ENCODE measurements at regions not wholly inside any gene's neighbourhood (a gene's known extent, or its start where the extent isn't known, plus 50 kb on each side); places are given as distances from the start of the nearest gene placed in this dataset.

- no peak for DNase-seq (ENCODE audit: low spot score)
- no peak for ATAC-seq (ENCODE audit: insufficient number of reproducible peaks, low FRiP score, low read depth)
- Histone ChIP-seq H3K27ac (no peak overlapping the region), H3K27me3 (replicated peaks; ENCODE audit: insufficient read depth) (no peaks in the 10 kb centered on the region), H3K4me1 (ENCODE audit: control insufficient read depth in 1 of 2, low read depth in 2 of 2) (no peaks in the 10 kb centered on the region), H3K36me3 (no peaks in the 10 kb centered on the region), H3K9me3 (no peaks in the 10 kb centered on the region), H3K4me3 (no peak overlapping the region)
- TF ChIP-seq, protein P1, sequence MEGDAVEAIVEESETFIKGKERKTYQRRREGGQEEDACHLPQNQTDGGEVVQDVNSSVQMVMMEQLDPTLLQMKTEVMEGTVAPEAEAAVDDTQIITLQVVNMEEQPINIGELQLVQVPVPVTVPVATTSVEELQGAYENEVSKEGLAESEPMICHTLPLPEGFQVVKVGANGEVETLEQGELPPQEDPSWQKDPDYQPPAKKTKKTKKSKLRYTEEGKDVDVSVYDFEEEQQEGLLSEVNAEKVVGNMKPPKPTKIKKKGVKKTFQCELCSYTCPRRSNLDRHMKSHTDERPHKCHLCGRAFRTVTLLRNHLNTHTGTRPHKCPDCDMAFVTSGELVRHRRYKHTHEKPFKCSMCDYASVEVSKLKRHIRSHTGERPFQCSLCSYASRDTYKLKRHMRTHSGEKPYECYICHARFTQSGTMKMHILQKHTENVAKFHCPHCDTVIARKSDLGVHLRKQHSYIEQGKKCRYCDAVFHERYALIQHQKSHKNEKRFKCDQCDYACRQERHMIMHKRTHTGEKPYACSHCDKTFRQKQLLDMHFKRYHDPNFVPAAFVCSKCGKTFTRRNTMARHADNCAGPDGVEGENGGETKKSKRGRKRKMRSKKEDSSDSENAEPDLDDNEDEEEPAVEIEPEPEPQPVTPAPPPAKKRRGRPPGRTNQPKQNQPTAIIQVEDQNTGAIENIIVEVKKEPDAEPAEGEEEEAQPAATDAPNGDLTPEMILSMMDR (IDR thresholded peaks at IDR 0.05), result no peak
Observed at GRCh38 chr14:28020112-28020511, 746.5 kb upstream of the FOXG1 start.

DNA sequence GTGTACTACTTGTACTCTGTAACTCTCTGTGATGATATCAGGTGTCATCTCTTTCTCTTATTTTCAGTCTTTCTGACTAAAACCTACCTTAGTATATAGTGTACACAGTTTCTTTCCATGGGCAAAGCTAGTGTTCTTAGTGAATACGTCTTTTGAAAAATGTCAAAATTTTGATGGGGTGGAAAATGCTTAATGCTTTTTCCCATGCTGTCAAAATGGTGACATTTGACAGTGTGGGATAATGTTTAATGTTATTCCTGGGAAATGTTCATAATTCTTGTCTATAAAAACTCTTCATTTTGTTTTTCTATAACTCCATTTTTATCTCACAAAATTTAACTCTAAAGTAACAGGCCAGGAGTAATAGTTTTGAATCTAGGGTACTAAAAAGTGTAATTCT is 742.7 kb upstream of the FOXG1 start:
- no peaks in the 10 kb centered on the region for H3K9me3 ChIP-seq
- H3K4me3 ChIP-seq, result no peak overlapping the region
- DNase-seq (ENCODE audit: low spot score) (no peak), ATAC-seq (ENCODE audit: insufficient number of reproducible peaks, low FRiP score, low read depth) (no peak)
- H3K27me3 ChIP-seq (replicated peaks; ENCODE audit: insufficient read depth), result no peaks in the 10 kb centered on the region
- H3K4me1 ChIP-seq (ENCODE audit: control insufficient read depth in 1 of 2, low read depth in 2 of 2), result no peaks in the 10 kb centered on the region
- TF ChIP-seq, protein P1 (IDR thresholded peaks at IDR 0.05), result no peak
- no peak overlapping the region for H3K27ac ChIP-seq
- no peaks in the 10 kb centered on the region for H3K36me3 ChIP-seq

- H3K27me3 ChIP-seq (replicated peaks; ENCODE audit: insufficient read depth), result no peaks in the 10 kb centered on the region
- TF ChIP-seq, protein P1 (IDR thresholded peaks at IDR 0.05), result no peak
- no peaks in the 10 kb centered on the region for H3K9me3 ChIP-seq
- ATAC-seq (ENCODE audit: insufficient number of reproducible peaks, low FRiP score, low read depth) (no peak), DNase-seq (ENCODE audit: low spot score) (no peak)
- no peak overlapping the region for H3K27ac ChIP-seq
- no peaks in the 10 kb centered on the region for H3K4me1 ChIP-seq (ENCODE audit: control insufficient read depth in 1 of 2, low read depth in 2 of 2)
- H3K36me3 ChIP-seq, result no peaks in the 10 kb centered on the region
- H3K4me3 ChIP-seq, result no peak overlapping the region
Observed at GRCh38 chr14:28052251-28052650, 714.3 kb upstream of the FOXG1 start.

GRCh38 chr14:28055008-28055407 is 711.6 kb upstream of the FOXG1 start:
- TF ChIP-seq, protein P1 (IDR thresholded peaks at IDR 0.05), result no peak

GRCh38 chr14:28057359-28058296 is 709.0 kb upstream of the FOXG1 start:
- Histone ChIP-seq H3K36me3 (no peaks in the 10 kb centered on the region), H3K4me1 (ENCODE audit: control insufficient read depth in 1 of 2, low read depth in 2 of 2) (no peaks in the 10 kb centered on the region), H3K4me3 (peak overlapping the region; percentile 47), H3K27me3 (replicated peaks; ENCODE audit: insufficient read depth) (no peaks in the 10 kb centered on the region), H3K9me3 (no peaks in the 10 kb centered on the region), H3K27ac (no peak overlapping the region)
- TF ChIP-seq, protein P1 (IDR thresholded peaks at IDR 0.05), result no peak
- DNase-seq (ENCODE audit: low spot score) (no peak), ATAC-seq (ENCODE audit: insufficient number of reproducible peaks, low FRiP score, low read depth) (no peak)

More at GRCh38 chr14:28055008-28055407, 711.6 kb upstream of the FOXG1 start:
- no peaks in the 10 kb centered on the region for H3K4me1 ChIP-seq (ENCODE audit: control insufficient read depth in 1 of 2, low read depth in 2 of 2)
- H3K27me3 ChIP-seq (replicated peaks; ENCODE audit: insufficient read depth), result no peaks in the 10 kb centered on the region
- H3K4me3 ChIP-seq, result no peak overlapping the region
- ATAC-seq (ENCODE audit: insufficient number of reproducible peaks, low FRiP score, low read depth), result no peak
- H3K27ac ChIP-seq, result no peak overlapping the region
- H3K9me3 ChIP-seq, result no peaks in the 10 kb centered on the region
- no peak for DNase-seq (ENCODE audit: low spot score)
- no peaks in the 10 kb centered on the region for H3K36me3 ChIP-seq
